Mesothelial cell of epicardium (in vitro differentiated cells): ENCODE measurements at regions not wholly inside any gene's neighbourhood (a gene's known extent, or its start where the extent isn't known, plus 50 kb on each side); places are given as distances from the start of the nearest gene placed in this dataset.

Experiments
- DNase-seq, 2 experiments: peaks; one replicate each; pipeline ENCODE4 v3.0.0; 2021; ENCODE audit warnings: low spot score in 2 of 2; ENCODE audit not compliant: unreplicated experiment in 2 of 2
- H3K27ac Mint-ChIP-seq: 2 replicates; pipeline ENCODE4 v1.8.0; 2021; ENCODE audit warnings: mixed read lengths
- H3K27me3 Mint-ChIP-seq: 2 replicates; pipeline ENCODE4 v1.8.0; 2021; ENCODE audit warnings: low read depth, mixed read lengths
- H3K36me3 Mint-ChIP-seq: 2 replicates; pipeline ENCODE4 v1.8.0; 2021; ENCODE audit warnings: mixed read lengths
- H3K4me1 Mint-ChIP-seq: 2 replicates; pipeline ENCODE4 v1.8.0; 2021; ENCODE audit warnings: mixed read lengths
- H3K4me3 Mint-ChIP-seq: 2 replicates; pipeline ENCODE4 v1.8.0; 2021; ENCODE audit warnings: mild to moderate bottlenecking, moderate library complexity, mixed read lengths
- H3K9me3 Mint-ChIP-seq: 2 replicates; pipeline ENCODE4 v1.8.0; 2021; ENCODE audit warnings: mixed read lengths
- TF ChIP-seq, protein P1 (sequence below): fragments of 200-600 bp; sonication (generic); IDR thresholded peaks from one replicate; pipeline ENCODE4 v1.5.0; 2021; ENCODE audit warnings: antibody characterized with exemption; ENCODE audit not compliant: unreplicated experiment

DNA sequence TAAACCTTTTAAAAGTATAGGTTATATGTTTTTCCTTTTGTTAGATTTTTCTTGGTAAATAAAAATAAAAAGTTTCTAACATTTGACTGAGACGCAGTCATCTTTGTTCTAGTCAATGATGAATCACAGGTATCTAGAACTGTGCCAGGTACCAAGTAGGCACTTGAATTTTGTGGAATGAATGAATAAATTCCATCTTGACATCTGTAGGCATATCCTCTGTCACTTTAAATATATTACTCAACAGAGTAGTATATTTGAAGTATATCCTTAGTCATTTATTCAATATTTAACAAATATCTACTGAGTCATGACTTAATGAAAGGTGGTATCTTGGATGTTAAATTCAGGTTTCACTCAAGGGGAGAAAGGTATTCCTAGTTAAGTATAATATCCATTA lies 828.4 kb downstream of the TUSC7 start:
- Mint-ChIP-seq H3K27me3 (no peaks in the 10 kb centered on the region), H3K36me3 (peaks cover 4% of the 10 kb centered on the region), H3K27ac (no peak overlapping the region), H3K4me3 (no peak overlapping the region), H3K4me1 (peaks cover 3% of the 10 kb centered on the region), H3K9me3 (peaks cover 12% of the 10 kb centered on the region)
- TF ChIP-seq, protein P1, sequence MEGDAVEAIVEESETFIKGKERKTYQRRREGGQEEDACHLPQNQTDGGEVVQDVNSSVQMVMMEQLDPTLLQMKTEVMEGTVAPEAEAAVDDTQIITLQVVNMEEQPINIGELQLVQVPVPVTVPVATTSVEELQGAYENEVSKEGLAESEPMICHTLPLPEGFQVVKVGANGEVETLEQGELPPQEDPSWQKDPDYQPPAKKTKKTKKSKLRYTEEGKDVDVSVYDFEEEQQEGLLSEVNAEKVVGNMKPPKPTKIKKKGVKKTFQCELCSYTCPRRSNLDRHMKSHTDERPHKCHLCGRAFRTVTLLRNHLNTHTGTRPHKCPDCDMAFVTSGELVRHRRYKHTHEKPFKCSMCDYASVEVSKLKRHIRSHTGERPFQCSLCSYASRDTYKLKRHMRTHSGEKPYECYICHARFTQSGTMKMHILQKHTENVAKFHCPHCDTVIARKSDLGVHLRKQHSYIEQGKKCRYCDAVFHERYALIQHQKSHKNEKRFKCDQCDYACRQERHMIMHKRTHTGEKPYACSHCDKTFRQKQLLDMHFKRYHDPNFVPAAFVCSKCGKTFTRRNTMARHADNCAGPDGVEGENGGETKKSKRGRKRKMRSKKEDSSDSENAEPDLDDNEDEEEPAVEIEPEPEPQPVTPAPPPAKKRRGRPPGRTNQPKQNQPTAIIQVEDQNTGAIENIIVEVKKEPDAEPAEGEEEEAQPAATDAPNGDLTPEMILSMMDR, result no peak
- no peak for DNase-seq

DNA sequence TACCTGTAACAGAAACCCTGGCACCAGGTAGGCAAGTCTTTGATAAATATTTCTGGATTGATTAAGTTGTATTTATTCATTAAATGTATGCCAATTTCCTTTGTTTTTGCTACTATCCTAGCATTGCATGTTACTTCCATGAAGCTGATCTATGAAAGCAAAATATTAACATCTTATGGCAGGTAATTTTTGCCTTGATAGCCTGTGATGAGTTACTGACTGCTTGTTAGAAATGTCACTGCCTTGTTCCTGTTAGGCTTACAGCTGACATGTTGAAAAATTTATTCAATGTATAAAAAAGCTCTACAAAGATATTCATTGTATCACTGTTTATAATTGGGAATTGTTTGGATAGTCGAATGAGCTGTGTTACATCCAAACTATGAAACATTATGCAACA lies 830.1 kb downstream of the TUSC7 start:
- Mint-ChIP-seq H3K36me3 (peaks cover 4% of the 10 kb centered on the region), H3K4me3 (no peak overlapping the region), H3K9me3 (peaks cover 12% of the 10 kb centered on the region), H3K27me3 (no peaks in the 10 kb centered on the region), H3K27ac (no peak overlapping the region), H3K4me1 (peaks cover 7% of the 10 kb centered on the region)
- no peak for DNase-seq
- TF ChIP-seq, protein P1, result no peak

DNA sequence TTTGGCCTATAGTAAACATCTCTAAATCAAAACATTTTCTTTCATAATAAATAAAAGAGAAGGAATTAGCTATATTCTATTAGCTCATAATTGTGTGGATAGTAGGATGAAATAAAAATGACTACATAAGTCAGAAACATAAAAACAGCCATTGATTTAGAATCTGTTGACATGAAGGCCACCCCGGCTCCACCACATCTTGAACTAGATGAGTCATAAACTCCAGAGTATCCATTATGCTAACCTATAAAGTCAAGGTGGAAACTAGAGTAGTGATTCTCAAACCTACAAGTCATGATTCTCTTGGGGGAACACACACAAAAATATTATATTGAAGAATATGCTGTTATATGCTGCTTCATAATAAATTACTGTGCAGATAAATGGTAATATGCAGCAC lies 831.0 kb downstream of the TUSC7 start:
- DNase-seq, result no peak
- Mint-ChIP-seq H3K27me3 (no peaks in the 10 kb centered on the region), H3K36me3 (peaks cover 4% of the 10 kb centered on the region), H3K4me3 (no peak overlapping the region), H3K27ac (peak overlapping the region; percentile 9), H3K9me3 (peaks cover 12% of the 10 kb centered on the region), H3K4me1 (peaks cover 12% of the 10 kb centered on the region)
- TF ChIP-seq, protein P1, result no peak

DNA sequence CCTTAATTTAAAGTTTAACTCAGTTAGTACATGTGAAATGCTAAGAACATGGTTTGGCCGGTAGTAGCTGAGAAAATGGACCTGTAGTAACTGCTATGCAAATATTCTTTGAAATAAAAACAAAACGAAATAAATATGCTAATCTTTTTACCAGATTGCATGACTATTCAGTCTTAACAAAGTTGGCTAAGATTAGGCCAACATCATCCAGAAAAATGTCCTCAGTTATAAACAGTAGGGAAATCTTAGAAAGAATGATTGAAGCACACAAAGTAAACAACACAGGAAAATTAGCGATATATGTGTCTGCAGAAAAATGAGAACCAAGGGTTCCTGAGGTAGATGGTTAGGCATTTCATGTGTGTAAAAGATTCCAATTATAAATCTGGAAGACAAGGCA lies 832.1 kb downstream of the TUSC7 start:
- peaks cover 22% of the 10 kb centered on the region for H3K4me1 Mint-ChIP-seq
- H3K4me3 Mint-ChIP-seq, result no peak overlapping the region

DNA sequence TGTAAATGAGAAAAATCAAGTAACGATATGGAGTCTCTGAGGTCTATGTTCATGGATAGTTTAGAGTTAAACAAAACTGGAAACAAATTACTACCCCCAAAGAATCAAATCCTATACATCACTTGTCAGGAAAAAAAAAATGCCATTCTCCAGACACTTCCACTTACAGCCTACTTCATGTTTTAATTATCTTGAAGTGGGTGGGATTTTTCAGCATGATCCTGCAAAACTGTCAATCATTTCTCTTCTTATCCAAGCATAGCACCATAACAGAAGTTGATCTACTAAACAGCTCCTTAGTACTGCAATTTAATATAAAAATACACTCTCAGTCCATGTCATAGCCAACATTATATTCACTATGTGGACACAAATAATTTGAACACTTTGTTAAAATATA lies 833.9 kb downstream of the TUSC7 start:
- H3K4me3 Mint-ChIP-seq, result no peak overlapping the region
- TF ChIP-seq, protein P1, result no peak

More for the DNA sequence above, 832.1 kb downstream of the TUSC7 start:
- Mint-ChIP-seq H3K36me3 (peaks cover 3% of the 10 kb centered on the region), H3K27ac (no peak overlapping the region), H3K27me3 (no peaks in the 10 kb centered on the region), H3K9me3 (peaks cover 6% of the 10 kb centered on the region)
- DNase-seq, result no peak
- TF ChIP-seq, protein P1, result no peak

DNA sequence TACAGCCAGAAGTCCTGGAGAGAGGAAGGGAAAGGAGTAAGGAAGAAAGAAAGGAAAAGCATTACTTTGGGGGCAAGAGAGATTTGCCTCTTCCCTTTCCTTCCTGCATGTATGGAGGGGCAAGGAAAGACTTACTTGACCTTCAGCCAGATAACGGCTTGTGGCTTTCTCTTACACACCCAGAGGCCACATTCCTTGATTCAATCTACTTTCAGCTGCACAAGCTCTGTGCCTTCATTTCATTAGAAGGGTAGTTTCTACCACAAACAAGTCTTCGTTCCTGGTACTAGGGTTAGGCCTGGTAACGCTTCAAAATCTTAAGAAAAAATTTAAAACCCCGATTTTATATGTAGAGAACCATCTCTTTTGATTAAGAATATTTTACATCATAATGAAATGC lies 835.9 kb downstream of the TUSC7 start:
- Mint-ChIP-seq H3K27me3 (no peaks in the 10 kb centered on the region), H3K36me3 (no peaks in the 10 kb centered on the region), H3K9me3 (no peaks in the 10 kb centered on the region), H3K4me3 (no peak overlapping the region), H3K4me1 (peaks cover 48% of the 10 kb centered on the region), H3K27ac (no peak overlapping the region)
- TF ChIP-seq, protein P1, result no peak
- DNase-seq, result no peak

More for the DNA sequence above, 833.9 kb downstream of the TUSC7 start:
- Mint-ChIP-seq H3K9me3 (no peaks in the 10 kb centered on the region), H3K36me3 (no peaks in the 10 kb centered on the region), H3K27me3 (no peaks in the 10 kb centered on the region), H3K4me1 (peaks cover 35% of the 10 kb centered on the region), H3K27ac (no peak overlapping the region)
- no peak for DNase-seq
